Natural killer cell (primary cell): ENCODE measurements at regions not wholly inside any gene's neighbourhood (a gene's known extent, or its start where the extent isn't known, plus 50 kb on each side); places are given as distances from the start of the nearest gene placed in this dataset.

Experiments used
- ATAC-seq, 3 donors: fragments of 150-1000 bp in 2 of 3; fragments of 200-7000 bp in 1 of 3; cut with Tn5 transposase; 1 replicate in 1 of 3; 2 replicates in 2 of 3; pipeline ENCODE4 v1.10.0; 2021; ENCODE audit warnings: mild to moderate bottlenecking in 2 of 3, moderate library complexity in 2 of 3
- DNase-seq, 2 donors: peaks; one replicate each; pipeline versions ENCODE4 v3.0.0 to v3.0.0-alpha.2; 2013 to 2021; ENCODE audit warnings: mixed read lengths in 1 of 2
- H3K27ac ChIP-seq: one replicate; pipeline ENCODE4 v1.5.1; 2013; ENCODE audit warnings: mild to moderate bottlenecking, low read length
- H3K27me3 ChIP-seq: one replicate; pipeline ENCODE4 v1.6.1; 2013; ENCODE audit warnings: low read length; ENCODE audit not compliant: control insufficient read depth, insufficient read depth
- H3K36me3 ChIP-seq: one replicate; pipeline ENCODE4 v1.6.1; 2013; ENCODE audit warnings: low read length; ENCODE audit not compliant: control insufficient read depth, insufficient read depth
- H3K4me1 ChIP-seq: one replicate; pipeline ENCODE4 v1.6.1; 2013; ENCODE audit warnings: low read length; ENCODE audit not compliant: control insufficient read depth, insufficient read depth
- H3K4me3 ChIP-seq: one replicate; pipeline ENCODE4 v1.5.1; 2013; ENCODE audit warnings: low read length
- H3K9me3 ChIP-seq: one replicate; pipeline ENCODE4 v1.6.1; 2013; ENCODE audit warnings: low read length; ENCODE audit not compliant: control insufficient read depth, insufficient read depth
- H3K27ac Mint-ChIP-seq, 2 donors: one replicate each; pipeline ENCODE4 v1.8.0; 2022; ENCODE audit warnings: mild to moderate bottlenecking in 2 of 2, mixed read lengths in 2 of 2, moderate library complexity in 1 of 2
- H3K27me3 Mint-ChIP-seq, 2 donors: one replicate each; pipeline ENCODE4 v1.8.0; 2022; ENCODE audit warnings: low read depth in 2 of 2, mixed read lengths in 2 of 2
- H3K36me3 Mint-ChIP-seq: one replicate; pipeline ENCODE4 v1.8.0; 2022; ENCODE audit warnings: mixed read lengths
- H3K4me1 Mint-ChIP-seq, 2 donors: one replicate each; pipeline ENCODE4 v1.8.0; 2022; ENCODE audit warnings: mixed read lengths in 2 of 2
- H3K4me3 Mint-ChIP-seq: one replicate; pipeline ENCODE4 v1.8.0; 2022; ENCODE audit warnings: mild to moderate bottlenecking, moderate library complexity, mixed read lengths
- H3K9me3 Mint-ChIP-seq, 2 donors: one replicate each; pipeline ENCODE4 v1.8.0; 2022; ENCODE audit warnings: mixed read lengths in 2 of 2
- CTCF ChIP-seq: fragments of 200-600 bp; IDR thresholded peaks from one replicate; pipeline ENCODE4 v1.8.0; 2022; ENCODE audit warnings: antibody characterized with exemption
- WGBS: methylation state at CpG from one replicate; pipeline ENCODE4 v1.1.7; 2013; ENCODE audit warnings: missing lambda C conversion rate; ENCODE audit not compliant: insufficient coverage; 5-methylcytosine and 5-hydroxymethylcytosine counted together
- intact Hi-C: fragments of 100-400 bp; cut with micrococcal nuclease; formaldehyde crosslinking; loops from one replicate; pipeline ENCODE4 v1.14.2; 2022

DNA sequence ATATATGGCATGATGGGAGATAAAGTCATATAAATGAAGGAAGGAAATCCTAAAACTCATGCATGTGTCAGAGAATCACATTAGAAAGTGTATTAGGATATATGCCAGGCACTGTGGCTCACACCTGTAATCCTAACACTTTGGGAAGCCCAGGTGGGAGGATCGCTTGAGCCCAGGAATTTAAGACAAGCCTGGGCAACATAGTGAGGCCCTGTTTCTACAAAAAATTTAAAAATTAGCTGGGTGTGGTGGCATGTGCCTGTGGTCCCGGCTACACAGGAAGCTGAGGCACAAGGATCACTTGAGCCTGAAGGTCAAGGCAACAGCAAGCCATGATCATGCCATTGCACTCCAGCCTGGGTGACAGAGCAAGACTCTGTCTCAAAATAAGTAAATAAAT lies 130.3 kb upstream of the ARID2 start:
- H3K27ac Mint-ChIP-seq: no peak overlapping the region
- no peaks in the 10 kb centered on the region for H3K9me3 ChIP-seq

GRCh38 chr12:45601390-45601789 lies 128.1 kb upstream of the ARID2 start:
- Mint-ChIP-seq H3K4me3 (no peak overlapping the region), H3K9me3 (peaks cover 4% of the 10 kb centered on the region in 2 donors), H3K4me1 (no peaks in the 10 kb centered on the region), H3K27ac (no peak overlapping the region), H3K27me3 (peaks cover 3 to 14% of the 10 kb centered on the region in 2 donors), H3K36me3 (peaks cover 15% of the 10 kb centered on the region)
- H3K4me3 ChIP-seq: no peak overlapping the region
- no peak overlapping the region for H3K27ac ChIP-seq
- no peaks in the 10 kb centered on the region for H3K9me3 ChIP-seq
- no CpG with 5 or more reads among the region's 2 CpGs for WGBS
- DNase-seq: no peak
- no peak for TF ChIP-seq CTCF
- no peaks in the 10 kb centered on the region for H3K27me3 ChIP-seq
- H3K36me3 ChIP-seq: no peaks in the 10 kb centered on the region
- no peak for ATAC-seq
- intact Hi-C loops: no loop called here
- H3K4me1 ChIP-seq: no peaks in the 10 kb centered on the region

More for the DNA sequence above, 130.3 kb upstream of the ARID2 start:
- no peak overlapping the region for H3K4me3 Mint-ChIP-seq
- no peaks in the 10 kb centered on the region for H3K4me1 Mint-ChIP-seq
- no peak overlapping the region for H3K4me3 ChIP-seq
- intact Hi-C loops: no loop called here
- no peaks in the 10 kb centered on the region for H3K9me3 Mint-ChIP-seq
- DNase-seq (no peak), ATAC-seq (no peak)
- no peaks in the 10 kb centered on the region for H3K27me3 ChIP-seq
- H3K36me3 ChIP-seq: no peaks in the 10 kb centered on the region
- no peak overlapping the region for H3K27ac ChIP-seq
- H3K36me3 Mint-ChIP-seq: no peaks in the 10 kb centered on the region
- H3K4me1 ChIP-seq: no peaks in the 10 kb centered on the region
- 93% methylated on average over 2 of the region's 2 CpGs for WGBS
- TF ChIP-seq CTCF: no peak
- H3K27me3 Mint-ChIP-seq: peaks cover 0 to 6% of the 10 kb centered on the region in 2 donors

DNA sequence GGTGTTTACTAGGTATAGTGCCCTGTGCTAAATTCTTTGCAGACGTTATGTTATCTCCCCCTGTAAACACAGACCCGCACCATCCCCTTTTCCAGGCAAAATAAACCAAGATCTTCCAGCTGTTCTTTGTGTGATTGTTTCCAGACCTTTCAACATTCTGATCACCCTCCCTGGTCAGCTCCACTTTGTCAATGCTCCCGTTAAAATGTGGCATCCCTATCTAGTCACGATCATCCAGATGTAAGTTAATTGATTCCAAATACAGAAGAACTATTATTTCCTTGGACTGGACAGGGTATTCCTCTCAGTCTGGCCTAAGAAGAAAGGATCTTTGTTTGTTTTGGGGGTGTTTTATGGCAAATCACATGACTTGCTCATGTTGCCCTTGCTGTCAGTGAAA lies 127.6 kb upstream of the ARID2 start:
- Histone ChIP-seq H3K27me3 (no peaks in the 10 kb centered on the region), H3K27ac (no peak overlapping the region), H3K4me3 (no peak overlapping the region), H3K4me1 (no peaks in the 10 kb centered on the region), H3K36me3 (no peaks in the 10 kb centered on the region), H3K9me3 (no peaks in the 10 kb centered on the region)
- Mint-ChIP-seq H3K36me3 (peaks cover 15% of the 10 kb centered on the region), H3K4me1 (no peaks in the 10 kb centered on the region), H3K27me3 (peaks cover 3 to 14% of the 10 kb centered on the region in 2 donors), H3K9me3 (peaks cover 4% of the 10 kb centered on the region in 2 donors), H3K27ac (no peak overlapping the region), H3K4me3 (no peak overlapping the region)
- ATAC-seq (no peak), DNase-seq (no peak)
- no peak for TF ChIP-seq CTCF
- 81% methylated on average over 4 of the region's 4 CpGs for WGBS
- intact Hi-C loops: no loop called here

DNA sequence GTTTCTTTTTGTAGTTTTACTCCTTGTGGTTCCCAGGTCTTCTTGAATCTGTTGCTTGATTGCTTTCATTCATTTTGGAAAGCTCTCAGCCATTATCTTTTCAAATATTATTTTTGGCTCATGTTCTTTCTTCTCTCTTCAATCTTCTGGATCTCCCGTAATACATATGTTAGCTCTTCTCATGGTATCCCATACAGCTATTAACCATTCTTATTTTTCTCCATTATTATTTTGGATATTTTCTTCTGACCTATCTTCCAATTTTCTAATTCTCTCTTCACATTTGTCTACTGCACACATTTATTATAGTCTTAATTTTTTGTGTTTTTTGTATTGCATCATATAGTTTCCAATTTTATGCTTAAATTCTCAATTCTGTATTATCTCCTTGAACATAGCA lies 123.9 kb upstream of the ARID2 start:
- peaks cover 0 to 14% of the 10 kb centered on the region in 2 donors for H3K27me3 Mint-ChIP-seq
- Histone ChIP-seq H3K27ac (no peak overlapping the region), H3K36me3 (no peaks in the 10 kb centered on the region), H3K27me3 (peaks cover 2% of the 10 kb centered on the region), H3K9me3 (no peaks in the 10 kb centered on the region), H3K4me1 (no peaks in the 10 kb centered on the region), H3K4me3 (no peak overlapping the region)
- intact Hi-C loops: no loop called here
- peaks cover 15% of the 10 kb centered on the region for H3K36me3 Mint-ChIP-seq
- TF ChIP-seq CTCF: no peak
- peaks cover 4% of the 10 kb centered on the region in 2 donors for H3K9me3 Mint-ChIP-seq
- no peak overlapping the region for H3K4me3 Mint-ChIP-seq
- H3K27ac Mint-ChIP-seq: no peak overlapping the region
- ATAC-seq: no peak
- DNase-seq: no peak
- H3K4me1 Mint-ChIP-seq: peaks cover 0 to 7% of the 10 kb centered on the region in 2 donors
- 78% methylated on average over 1 of the region's 1 CpG for WGBS
